Body of pancreas (tissue), 4 donors: ENCODE measurements at regions not wholly inside any gene's neighbourhood (a gene's known extent, or its start where the extent isn't known, plus 50 kb on each side); places are given as distances from the start of the nearest gene placed in this dataset.
"Not testable (repeated sequence)": the region's sequence is repeated elsewhere in the genome, so short reads cannot be mapped to it uniquely, and the experiment has no call there.

Experiments used
- ATAC-seq: fragments of 150-250 bp; one replicate; pipeline ENCODE4 v1.9.1; 2016
- DNase-seq, 4 donors: peaks; one replicate each; pipeline ENCODE4 v3.0.0-alpha.2; 2019
- H3K27ac ChIP-seq, 4 donors: fragments of 200-600 bp; sonication (generic); 1 replicate in 3 of 4; 2 replicates in 1 of 4; pipeline versions ENCODE4 v1.5.1 to v1.6.1; 2016 to 2019; ENCODE audit warnings: mild to moderate bottlenecking in 1 of 4, mixed read lengths in 1 of 4, moderate library complexity in 1 of 4
- H3K27me3 ChIP-seq, 2 donors: fragments of 200-600 bp; sonication (generic); one replicate each; pipeline ENCODE4 v1.6.0; 2016; ENCODE audit warnings: mild to moderate bottlenecking in 1 of 2
- H3K36me3 ChIP-seq, 2 donors: fragments of 200-600 bp; sonication (generic); replicated peaks in 1 of 2; 2 replicates each; pipeline ENCODE4 v1.5.1; 2016; ENCODE audit warnings: low read depth in 2 of 2; ENCODE audit not compliant: insufficient read depth in 1 of 2
- H3K4me1 ChIP-seq: fragments of 200-600 bp; sonication (generic); one replicate; pipeline ENCODE4 v1.6.0; 2016
- H3K4me3 ChIP-seq, 2 donors: fragments of 200-600 bp; sonication (generic); 1 replicate in 1 of 2; 2 replicates in 1 of 2; pipeline ENCODE4 v1.5.1; 2016 to 2019
- H3K9me3 ChIP-seq, 3 donors: fragments of 200-600 bp; sonication (generic); 1 replicate in 2 of 3; 2 replicates in 1 of 3; pipeline ENCODE4 v1.5.1; 2016
- CTCF ChIP-seq, 7 experiments: fragments of 450-650 bp in 4 of 7; fragments of 200-600 bp in 3 of 7; sonication (generic) in 3 of 7; IDR thresholded peaks; one replicate each; pipeline ENCODE4 v1.5.1; 2016 to 2019; ENCODE audit warnings: antibody characterized with exemption in 7 of 7
- POLR2A ChIP-seq, 3 donors: fragments of 450-650 bp; IDR thresholded peaks; one replicate each; pipeline ENCODE4 v1.6.1; 2016; ENCODE audit warnings: antibody characterized with exemption in 3 of 3, mild to moderate bottlenecking in 2 of 3
- WGBS, 2 donors: methylation state at CpG; one replicate each; pipeline ENCODE4 v1.1.5; 2017; 5-methylcytosine and 5-hydroxymethylcytosine counted together
- intact Hi-C: fragments of 100-400 bp; cut with DNase I; formaldehyde crosslinking; loops from one replicate; pipeline ENCODE4 v1.15.1; 2023

- no peak for TF ChIP-seq POLR2A (IDR thresholded peaks at IDR 0.05)
- TF ChIP-seq CTCF (IDR thresholded peaks at IDR 0.05), result no peak
- H3K4me3 ChIP-seq, result no peak overlapping the region
- H3K4me1 ChIP-seq, result no peaks in the 10 kb centered on the region
- no peaks in the 10 kb centered on the region for H3K9me3 ChIP-seq
- no peaks in the 10 kb centered on the region for H3K36me3 ChIP-seq
- WGBS, 2 donors, result 45 to 67% methylated on average over 1 of the region's 1 CpG
- ATAC-seq (no peak), DNase-seq (no peak)
- no peaks in the 10 kb centered on the region for H3K27me3 ChIP-seq
- intact Hi-C loops, result no loop called here
- H3K27ac ChIP-seq, result no peak overlapping the region
Measured at GRCh38 chrX:78822157-78822690, 74.7 kb downstream of the LPAR4 start.

- Histone ChIP-seq H3K27me3 (no peaks in the 10 kb centered on the region), H3K36me3 (no peaks in the 10 kb centered on the region), H3K4me3 (no peak overlapping the region), H3K4me1 (no peaks in the 10 kb centered on the region), H3K9me3 (no peaks in the 10 kb centered on the region), H3K27ac (no peak overlapping the region)
- TF ChIP-seq POLR2A (IDR thresholded peaks at IDR 0.05) (no peak), CTCF (IDR thresholded peaks at IDR 0.05) (no peak)
- DNase-seq (no peak), ATAC-seq (no peak)
- intact Hi-C loops, result no loop called here
- WGBS, 2 donors, result 51 to 62% methylated on average over 3 of the region's 3 CpGs
Measured at GRCh38 chrX:78831523-78831922, 84.0 kb downstream of the LPAR4 start.

- DNase-seq (no peak), ATAC-seq (no peak)
- TF ChIP-seq CTCF (IDR thresholded peaks at IDR 0.05) (no peak), POLR2A (IDR thresholded peaks at IDR 0.05) (no peak)
- H3K4me3 ChIP-seq, result no peak overlapping the region
- H3K9me3 ChIP-seq, result no peaks in the 10 kb centered on the region
- no peaks in the 10 kb centered on the region for H3K36me3 ChIP-seq
- H3K27ac ChIP-seq, result no peak overlapping the region
- no peaks in the 10 kb centered on the region for H3K4me1 ChIP-seq
- no peaks in the 10 kb centered on the region for H3K27me3 ChIP-seq
- intact Hi-C loops, result no loop called here
Measured at GRCh38 chrX:78838709-78839108, 91.2 kb downstream of the LPAR4 start.

GRCh38 chrX:78839711-78840110 lies 92.2 kb downstream of the LPAR4 start:
- Histone ChIP-seq H3K9me3 (no peaks in the 10 kb centered on the region), H3K36me3 (no peaks in the 10 kb centered on the region), H3K4me3 (no peak overlapping the region), H3K27ac (no peak overlapping the region), H3K4me1 (no peaks in the 10 kb centered on the region), H3K27me3 (no peaks in the 10 kb centered on the region)
- 28 to 32% methylated on average over 2 of the region's 2 CpGs for WGBS, 2 donors
- intact Hi-C loops, result no loop called here
- no peak for ATAC-seq
- no peak for DNase-seq
- no peak for TF ChIP-seq CTCF (IDR thresholded peaks at IDR 0.05)
- TF ChIP-seq POLR2A (IDR thresholded peaks at IDR 0.05), result no peak

- H3K4me3 ChIP-seq, ATAC-seq, H3K4me1 ChIP-seq, H3K36me3 ChIP-seq, H3K27ac ChIP-seq, H3K9me3 ChIP-seq, intact Hi-C loops, H3K27me3 ChIP-seq, DNase-seq: not testable (repeated sequence)
- 79 to 81% methylated on average over 6 of the region's 6 CpGs for whole genome bisulfite sequencing, 2 donors
Measured at GRCh38 chrX:78844218-78844617, 96.7 kb downstream of the LPAR4 start.

GRCh38 chrX:78881248-78881647 lies 63.9 kb upstream of the P2RY10 start:
- H3K4me3 ChIP-seq, DNase-seq, H3K27me3 ChIP-seq, H3K4me1 ChIP-seq, H3K27ac ChIP-seq, ATAC-seq, intact Hi-C loops, H3K9me3 ChIP-seq, H3K36me3 ChIP-seq: not testable (repeated sequence)
- WGBS, 2 donors, result 62 to 65% methylated on average over 3 of the region's 3 CpGs
